HG03442 (cell line): ENCODE measurements at regions not wholly inside any gene's neighbourhood (a gene's known extent, or its start where the extent isn't known, plus 50 kb on each side); places are given as distances from the start of the nearest gene placed in this dataset.
"Not testable (repeated sequence)": the region's sequence is repeated elsewhere in the genome, so short reads cannot be mapped to it uniquely, and the experiment has no call there.

ENCODE experiments used
- ATAC-seq: cut with Tn5 transposase; IDR thresholded peaks from one replicate; pipeline ENCODE4 v1.9.1; 2021; ENCODE audit warnings: mild to moderate bottlenecking, moderate library complexity; ENCODE audit not compliant: unreplicated experiment

GRCh38 chr9:67142392-67143107 lies 150.2 kb upstream of the SPATA31A3 start:
- not testable (repeated sequence) for ATAC-seq

- ATAC-seq = not testable (repeated sequence)
Observed at GRCh38 chr9:67136376-67136775, 144.0 kb upstream of the SPATA31A3 start.

- not testable (repeated sequence) for ATAC-seq
Observed at GRCh38 chr9:67133124-67133523, 140.8 kb upstream of the SPATA31A3 start.

GRCh38 chr9:67116761-67117160 lies 124.4 kb upstream of the SPATA31A3 start:
- ATAC-seq = not testable (repeated sequence)

GRCh38 chr9:67112148-67112547 lies 119.8 kb upstream of the SPATA31A3 start:
- ATAC-seq = not testable (repeated sequence)

GRCh38 chr9:67111733-67112132 lies 119.4 kb upstream of the SPATA31A3 start:
- ATAC-seq = not testable (repeated sequence)

GRCh38 chr9:67109859-67110258 lies 117.5 kb upstream of the SPATA31A3 start:
- not testable (repeated sequence) for ATAC-seq

GRCh38 chr9:67106659-67107058 lies 114.3 kb upstream of the SPATA31A3 start:
- not testable (repeated sequence) for ATAC-seq

- not testable (repeated sequence) for ATAC-seq
Observed at GRCh38 chr9:67102506-67103276, 110.3 kb upstream of the SPATA31A3 start.

GRCh38 chr9:67091104-67091503 lies 98.8 kb upstream of the SPATA31A3 start:
- ATAC-seq = not testable (repeated sequence)

- not testable (repeated sequence) for ATAC-seq
Observed at GRCh38 chr9:67086862-67087261, 94.5 kb upstream of the SPATA31A3 start.

GRCh38 chr9:67066140-67066539 lies 73.8 kb upstream of the SPATA31A3 start:
- ATAC-seq = not testable (repeated sequence)

- not testable (repeated sequence) for ATAC-seq
Observed at GRCh38 chr9:67058898-67059715, 66.8 kb upstream of the SPATA31A3 start.
